HEK293T (cell line): ENCODE measurements at regions not wholly inside any gene's neighbourhood (a gene's known extent, or its start where the extent isn't known, plus 50 kb on each side); places are given as distances from the start of the nearest gene placed in this dataset.
"Not testable (repeated sequence)": the region's sequence is repeated elsewhere in the genome, so short reads cannot be mapped to it uniquely, and the experiment has no call there.

Experiments
- CTCF ChIA-PET: fragments of 350-600 bp; formaldehyde crosslinking; extraction: SDS; loops from one replicate; lab custom pipeline; 2021; ENCODE audit warnings: antibody characterized with exemption, inconsistent platforms; lab: Yijun Ruan, JAX
- POLR2A ChIA-PET: fragments of 350-600 bp; formaldehyde crosslinking; extraction: SDS; loops from one replicate; lab custom pipeline; 2020; ENCODE audit warnings: antibody characterized with exemption, inconsistent platforms; lab: Yijun Ruan, JAX
- DNase-seq: peaks from one replicate; pipeline ENCODE4 v3.0.0; 2012; ENCODE audit warnings: mixed read lengths; ENCODE audit errors: extremely low spot score
- ARNT ChIP-seq: fragments of 450-650 bp; IDR thresholded peaks from 2 replicates; pipeline ENCODE4 v1.6.1; 2017; ENCODE audit warnings: mild to moderate bottlenecking
- BHLHE40 ChIP-seq: fragments of 450-650 bp; IDR thresholded peaks from 2 replicates; pipeline ENCODE4 v1.6.1; 2016; ENCODE audit warnings: mild to moderate bottlenecking, moderate library complexity, borderline replicate concordance
- CTBP1 ChIP-seq: fragments of 450-650 bp; IDR thresholded peaks from 2 replicates; pipeline ENCODE4 v1.6.1; 2016; ENCODE audit warnings: borderline replicate concordance
- ELF4 ChIP-seq: fragments of 450-650 bp; IDR thresholded peaks from 2 replicates; pipeline ENCODE4 v1.6.1; 2017; ENCODE audit warnings: antibody characterized with exemption
- FOXA1 ChIP-seq: fragments of 450-650 bp; IDR thresholded peaks from 2 replicates; pipeline ENCODE4 v1.6.1; 2016; ENCODE audit warnings: mild to moderate bottlenecking
- FOXK2 ChIP-seq: fragments of 450-650 bp; IDR thresholded peaks from 2 replicates; pipeline ENCODE4 v1.6.1; 2016; ENCODE audit warnings: mild to moderate bottlenecking
- FOXM1 ChIP-seq: fragments of 450-650 bp; IDR thresholded peaks from 2 replicates; pipeline ENCODE4 v1.6.1; 2017; ENCODE audit warnings: mild to moderate bottlenecking, borderline replicate concordance
- HDGF ChIP-seq: fragments of 450-650 bp; IDR thresholded peaks from 2 replicates; pipeline ENCODE4 v1.6.1; 2017; ENCODE audit warnings: antibody characterized with exemption, borderline replicate concordance
- L3MBTL2 ChIP-seq: fragments of 450-650 bp; conservative IDR thresholded peaks from 2 replicates; pipeline ENCODE4 v1.6.1; 2016; ENCODE audit warnings: mild to moderate bottlenecking
- LEF1 ChIP-seq: fragments of 450-650 bp; IDR thresholded peaks from 2 replicates; pipeline ENCODE4 v1.6.1; 2017; ENCODE audit warnings: mild to moderate bottlenecking, borderline replicate concordance
- NFRKB ChIP-seq: fragments of 450-650 bp; IDR thresholded peaks from 2 replicates; pipeline ENCODE4 v1.6.1; 2016; ENCODE audit warnings: mild to moderate bottlenecking, moderate library complexity
- PKNOX1 ChIP-seq: fragments of 450-650 bp; IDR thresholded peaks from 2 replicates; pipeline ENCODE4 v1.6.1; 2016
- SP1 ChIP-seq: fragments of 450-650 bp; IDR thresholded peaks from 2 replicates; pipeline ENCODE4 v1.6.1; 2017
- SUZ12 ChIP-seq: fragments of 450-650 bp; IDR thresholded peaks from 2 replicates; pipeline ENCODE4 v1.6.1; 2016; ENCODE audit warnings: mild to moderate bottlenecking
- TARDBP ChIP-seq: fragments of 450-650 bp; IDR thresholded peaks from 2 replicates; pipeline ENCODE4 v1.6.1; 2016
- ZNF384 ChIP-seq: fragments of 450-650 bp; IDR thresholded peaks from 2 replicates; pipeline ENCODE4 v1.6.1; 2016

- POLR2A ChIA-PET = interaction anchor here (1.2 kb wide), 1 partner anchor 61 kb away, joined by 3 read pairs; the partner anchor contains the start of gene URI1
These were observed 61.4 kb upstream of the URI1 start for GRCh38 chr19:29880498-29881081.

GRCh38 chr19:29881386-29881785 is 60.7 kb upstream of the URI1 start:
- TF ChIP-seq NFRKB = no peak
- TF ChIP-seq TARDBP = no peak
- POLR2A ChIA-PET = no interaction called here
- no peak for DNase-seq
- CTCF ChIA-PET = no interaction called here

More at GRCh38 chr19:29880498-29881081, 61.4 kb upstream of the URI1 start:
- CTCF ChIA-PET = interaction anchor here (0.9 kb wide), 1 partner anchor 22 kb away, joined by 5 read pairs; no protein-coding TSS in a partner anchor
- DNase-seq = no peak
- TF ChIP-seq ELF4 (no peak), LEF1 (no peak), HDGF (no peak), PKNOX1 (no peak), FOXM1 (no peak), ARNT (no peak), NFRKB (no peak), BHLHE40 (no peak), FOXK2 (no peak), ZNF384 (no peak), SUZ12 (no peak), SP1 (no peak), L3MBTL2 (no peak), TARDBP (no peak), FOXA1 (no peak), CTBP1 (no peak)

DNA sequence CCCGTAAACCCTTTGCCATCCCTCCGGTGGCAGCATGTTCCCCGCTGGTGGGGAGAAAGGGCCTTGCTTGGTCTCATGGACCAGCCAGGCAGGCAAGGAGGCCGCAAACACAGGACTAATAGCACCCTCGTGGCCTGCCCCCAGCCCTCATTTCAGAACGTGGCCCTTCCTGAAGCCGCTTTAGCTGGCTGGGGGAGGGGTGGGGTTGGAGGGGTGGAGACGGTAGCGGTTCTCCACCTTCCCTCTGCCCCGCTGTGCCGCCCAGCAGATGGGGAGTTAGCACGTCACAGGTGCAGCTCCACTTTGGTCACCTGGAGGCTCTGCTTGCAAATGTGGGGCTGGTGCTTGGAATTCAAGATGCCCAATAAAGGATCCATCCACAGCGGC is 59.3 kb upstream of the URI1 start:
- CTCF ChIA-PET = no interaction called here
- no peak for DNase-seq
- TF ChIP-seq PKNOX1 (no peak), FOXM1 (no peak), BHLHE40 (no peak), HDGF (no peak), FOXK2 (no peak), NFRKB (no peak), SP1 (no peak), ELF4 (no peak), FOXA1 (no peak), L3MBTL2 (no peak), LEF1 (no peak), CTBP1 (no peak), SUZ12 (no peak)
- POLR2A ChIA-PET = no interaction called here

- DNase-seq = no peak
- CTCF ChIA-PET = no interaction called here
- POLR2A ChIA-PET = no interaction called here
- no peak for TF ChIP-seq SUZ12
- no peak for TF ChIP-seq TARDBP
- no peak for TF ChIP-seq FOXK2
- TF ChIP-seq LEF1 = no peak
- TF ChIP-seq ZNF384 = no peak
- TF ChIP-seq PKNOX1 = no peak
- TF ChIP-seq CTBP1 = no peak
- no peak for TF ChIP-seq FOXA1
- TF ChIP-seq BHLHE40 = no peak
- TF ChIP-seq HDGF = no peak
- no peak for TF ChIP-seq L3MBTL2
- TF ChIP-seq FOXM1 = no peak
These were observed 58.0 kb upstream of the URI1 start for GRCh38 chr19:29884044-29884443.

DNA sequence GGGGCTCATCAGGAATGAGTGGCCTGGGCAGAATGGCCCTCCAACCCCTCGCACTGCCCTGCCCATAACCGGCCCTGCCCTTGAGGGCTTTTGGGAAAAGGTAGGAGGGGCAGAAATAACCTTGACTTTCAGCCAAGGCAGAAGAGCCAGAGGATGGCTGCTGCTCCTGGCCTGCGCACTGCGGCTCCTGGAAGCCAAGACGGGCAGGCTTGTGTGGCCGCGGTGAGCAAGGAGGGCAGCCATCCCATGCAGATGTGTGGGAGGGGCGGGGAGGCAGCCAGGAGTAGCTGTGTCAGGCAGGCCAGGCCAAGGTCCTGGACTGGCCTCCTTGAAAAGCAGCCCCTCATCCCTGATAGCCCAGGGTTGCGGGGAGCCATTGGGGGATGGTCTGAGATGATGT is 57.6 kb upstream of the URI1 start:
- DNase-seq = no peak

GRCh38 chr19:29886106-29886505 is 55.9 kb upstream of the URI1 start:
- POLR2A ChIA-PET, CTCF ChIA-PET, DNase-seq: not testable (repeated sequence)

More for the DNA sequence above, 57.6 kb upstream of the URI1 start:
- CTCF ChIA-PET = no interaction called here
- no peak for TF ChIP-seq FOXK2
- no peak for TF ChIP-seq CTBP1
- TF ChIP-seq NFRKB = no peak
- no peak for TF ChIP-seq SUZ12
- no peak for TF ChIP-seq FOXM1
- TF ChIP-seq SP1 = no peak
- TF ChIP-seq ARNT = no peak
- POLR2A ChIA-PET = interaction anchor here (0.6 kb wide), 1 partner anchor 278 kb away, joined by 3 read pairs; the partner anchor contains the start of gene POP4

- no peak for DNase-seq
- ChIA-PET CTCF (interaction anchor here (0.9 to 1.1 kb wide), 2 partner anchors 29 to 156 kb away, joined by 3 read pairs; no protein-coding TSS in a partner anchor), POLR2A (no interaction called here)
- TF ChIP-seq FOXA1 (no peak), FOXK2 (no peak), BHLHE40 (no peak), ELF4 (no peak), HDGF (no peak), L3MBTL2 (no peak), ZNF384 (no peak), SP1 (no peak), CTBP1 (no peak), SUZ12 (no peak), ARNT (no peak), PKNOX1 (no peak), FOXM1 (no peak), NFRKB (no peak), TARDBP (no peak)
These were observed 55.5 kb upstream of the URI1 start for GRCh38 chr19:29886586-29886985.
